Stimulated activated CD4-positive, alpha-beta T cell treated with anti-CD3 and anti-CD28 coated beads, Interleukin-4, amount 100 ng/mL, for 4 hours (primary cell): ENCODE measurements at regions not wholly inside any gene's neighbourhood (a gene's known extent, or its start where the extent isn't known, plus 50 kb on each side); places are given as distances from the start of the nearest gene placed in this dataset.

Experiments
- DNase-seq, 2 experiments: peaks; one replicate each; pipeline ENCODE4 v3.0.0-alpha.2; 2020

DNA sequence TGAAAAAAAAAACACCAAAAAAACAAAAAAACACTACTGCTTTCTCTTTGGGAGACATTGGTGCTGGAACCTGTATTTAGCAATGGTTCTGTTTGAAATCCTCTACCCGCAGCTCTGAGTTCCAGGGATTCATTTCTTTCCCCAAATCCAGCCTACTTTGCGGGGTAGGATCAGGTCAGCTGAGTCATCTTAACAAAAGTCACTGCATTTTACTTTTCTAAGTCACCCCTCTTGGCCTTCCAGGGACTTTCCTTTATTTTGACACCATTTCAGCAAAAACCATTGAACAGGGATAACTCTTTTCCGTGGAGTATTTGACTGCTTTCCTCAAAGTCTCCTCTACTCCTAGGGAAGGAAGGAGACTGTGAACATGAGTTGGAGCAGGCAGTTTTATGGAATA, 837.6 kb downstream of the MAFB start:
- no peak for DNase-seq

DNA sequence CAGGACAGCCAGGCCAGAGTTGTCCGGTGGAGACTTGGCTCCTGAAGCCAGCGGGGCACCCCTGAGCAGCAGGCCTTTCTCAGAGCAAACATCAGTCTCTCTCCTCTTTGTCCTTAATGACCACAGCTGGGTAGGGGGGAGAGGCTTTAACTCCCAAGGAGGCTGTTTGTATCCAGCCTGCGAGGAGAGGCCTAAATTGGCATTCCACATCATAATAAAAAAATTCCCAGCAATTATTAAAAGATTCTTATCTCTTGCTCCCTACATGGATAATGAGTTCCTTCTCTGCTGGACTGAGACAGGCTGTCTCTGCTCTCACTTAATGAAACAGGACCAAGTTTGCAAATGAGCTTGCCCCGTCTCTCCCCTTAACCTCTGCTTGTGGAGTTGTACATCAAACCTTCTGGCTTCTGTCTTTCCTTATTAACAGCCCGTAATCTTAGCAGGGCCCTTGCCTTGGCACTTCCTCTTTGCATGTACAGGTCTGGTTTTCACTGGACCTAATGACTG, 838.2 kb downstream of the MAFB start:
- no peak for DNase-seq

DNA sequence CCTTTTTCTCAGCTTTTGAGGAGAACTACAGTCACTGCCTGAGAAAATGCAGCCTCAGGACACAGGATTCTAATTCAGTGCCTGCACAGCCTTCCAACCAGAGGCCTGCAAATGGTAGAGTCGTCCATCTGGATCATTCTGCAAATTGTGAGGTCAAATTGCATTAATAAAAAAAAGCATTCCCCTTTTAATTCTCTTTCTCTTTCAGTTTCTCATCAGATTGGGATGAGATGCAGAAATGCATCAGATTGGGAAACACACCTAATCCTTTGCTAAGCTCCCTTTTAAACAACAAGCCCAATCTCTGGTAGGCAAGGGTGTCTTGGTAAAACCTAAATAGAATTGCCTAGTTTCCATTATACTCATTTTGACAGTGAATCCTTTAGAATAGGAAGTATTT, 838.8 kb downstream of the MAFB start:
- no peak for DNase-seq

DNA sequence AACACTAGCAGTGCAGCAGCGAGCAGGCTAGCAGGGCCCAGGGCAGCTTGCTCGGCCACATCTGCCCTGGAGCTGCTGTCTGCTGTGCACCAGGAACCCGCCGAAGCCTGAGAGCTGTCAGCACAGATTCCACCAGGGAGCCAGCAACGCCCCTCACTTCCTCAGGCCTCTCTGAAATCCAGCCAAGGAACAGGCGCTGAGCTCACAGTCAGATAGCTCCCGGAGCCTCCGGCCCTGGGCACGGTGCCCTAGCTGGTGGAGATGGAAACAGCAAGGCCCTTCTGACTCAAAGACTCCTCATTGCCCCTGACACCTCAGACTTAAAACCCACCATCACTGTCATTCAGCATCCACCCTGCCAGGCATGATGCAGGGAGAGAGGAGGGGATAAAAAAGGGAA, 839.4 kb downstream of the MAFB start:
- DNase-seq, result no peak

DNA sequence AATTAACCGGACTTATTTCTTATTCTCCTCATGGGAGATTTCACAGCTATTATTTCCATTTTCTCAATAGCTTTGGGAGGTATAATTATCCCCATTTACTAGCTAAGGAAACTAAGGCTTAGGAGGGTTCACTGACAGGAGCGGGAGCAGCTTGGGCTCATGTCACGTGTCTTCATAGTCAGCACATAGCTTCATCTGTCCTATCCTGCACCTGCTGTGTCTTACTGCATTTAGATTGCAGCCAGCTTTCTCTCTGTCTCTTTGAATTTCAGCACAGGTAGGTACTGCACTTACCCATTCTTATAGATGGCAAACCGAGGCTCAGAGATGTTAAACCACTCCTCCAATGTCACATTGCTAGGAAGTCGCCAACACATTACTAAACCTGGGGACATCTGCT, 839.9 kb downstream of the MAFB start:
- no peak for DNase-seq

DNA sequence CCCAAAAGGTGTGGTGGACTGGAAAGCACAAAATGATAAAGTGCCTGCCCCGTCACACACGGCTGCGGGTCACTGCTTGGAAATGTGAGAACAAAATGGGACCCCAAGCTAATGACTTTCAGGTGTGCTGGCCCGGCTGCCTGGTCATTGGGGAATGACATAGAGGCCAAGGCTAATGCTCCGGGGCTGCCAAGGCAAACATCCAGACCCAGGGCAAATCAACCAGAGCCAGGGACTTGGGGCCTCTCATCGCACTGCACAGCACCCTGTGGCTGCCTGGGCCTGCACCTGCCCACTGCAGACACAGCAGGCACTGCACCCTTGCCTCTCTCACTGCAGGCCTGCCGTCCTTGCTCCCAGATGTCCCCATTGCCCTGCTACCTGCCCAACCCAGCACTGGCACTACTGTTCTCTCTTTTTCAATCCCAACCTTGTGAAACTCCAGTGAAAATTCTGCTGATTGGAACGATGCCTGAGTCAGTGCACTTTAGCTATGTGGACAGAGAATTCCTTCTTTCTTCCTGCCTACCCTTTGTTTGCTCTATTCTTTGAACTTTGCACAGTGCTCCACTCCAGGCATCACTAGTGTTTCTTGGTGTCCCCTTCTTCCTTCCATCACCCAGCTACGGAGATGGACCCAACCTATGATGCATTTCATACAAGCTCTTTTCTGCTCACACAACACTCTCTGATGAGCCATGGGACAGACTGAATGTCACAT, 849.5 kb downstream of the MAFB start:
- no peak for DNase-seq

DNA sequence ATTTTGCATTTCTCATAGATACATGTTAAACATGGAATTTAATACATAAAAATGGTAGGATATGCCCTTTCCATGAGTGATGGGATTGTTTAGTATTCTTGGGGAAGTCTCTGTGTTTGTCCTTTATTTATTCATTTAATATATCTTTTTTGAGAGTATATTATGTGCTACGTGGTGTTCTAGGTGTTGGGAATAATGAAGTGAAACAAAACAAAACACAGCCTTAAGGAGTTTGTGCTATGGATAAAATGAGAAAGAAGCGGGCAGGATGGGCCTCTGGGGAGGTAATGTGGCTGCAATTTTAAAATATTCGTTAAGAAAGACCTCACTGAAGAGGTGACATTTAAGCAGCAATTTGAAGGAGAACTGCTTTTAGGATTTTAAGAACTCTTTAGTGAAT, 851.5 kb downstream of the MAFB start:
- DNase-seq, result no peak

DNA sequence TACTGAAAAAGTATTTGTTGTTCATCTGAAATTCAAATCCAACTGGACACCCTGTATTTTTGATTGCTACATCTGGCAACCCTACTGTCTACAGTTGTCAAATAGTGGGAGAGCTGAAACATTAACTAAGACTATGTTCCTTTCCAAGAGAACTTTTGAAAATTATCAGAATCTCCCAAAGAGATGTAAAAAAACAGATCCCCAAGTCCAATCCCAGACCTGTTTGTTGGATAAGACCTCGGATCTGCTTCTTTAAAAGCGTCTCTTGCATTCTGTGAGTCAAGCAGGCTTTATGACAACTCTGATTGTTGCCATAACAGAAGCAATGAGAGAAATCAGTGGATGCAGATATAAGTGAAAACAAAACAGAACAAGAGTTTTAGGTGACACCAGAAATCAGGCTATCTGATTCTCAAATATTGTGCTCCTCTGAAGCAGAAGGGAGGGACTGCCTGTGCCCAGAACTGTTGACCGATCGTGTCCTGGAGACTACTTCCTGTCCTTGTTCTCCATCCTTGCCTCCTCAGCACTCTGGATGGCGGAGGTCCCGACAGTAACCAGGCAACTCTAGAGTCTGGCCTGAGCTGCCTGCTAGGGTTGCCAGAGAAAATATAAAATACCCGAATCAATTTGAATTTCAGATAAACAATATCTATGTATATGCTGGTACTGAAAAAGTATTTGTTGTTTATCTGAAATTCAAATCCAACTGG, 853.8 kb downstream of the MAFB start:
- no peak for DNase-seq

DNA sequence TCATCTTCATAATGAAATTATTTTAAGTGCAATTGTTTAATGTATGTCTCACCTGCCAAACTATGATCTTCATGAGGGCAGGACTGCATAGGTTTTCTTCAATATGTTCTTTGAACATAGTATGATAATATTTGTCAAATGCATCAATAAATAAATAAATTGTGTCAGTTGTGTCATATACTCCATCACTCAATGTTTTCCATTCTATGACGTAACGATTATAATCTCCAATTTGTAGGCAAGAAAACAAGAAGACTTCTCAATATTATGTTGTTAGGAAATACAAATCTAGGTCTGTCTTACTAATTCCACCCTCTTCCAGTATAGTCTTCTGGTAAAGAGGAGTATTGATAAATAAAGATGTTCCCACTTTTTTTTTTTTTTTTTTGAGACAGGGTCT, 858.1 kb downstream of the MAFB start:
- DNase-seq, result no peak

DNA sequence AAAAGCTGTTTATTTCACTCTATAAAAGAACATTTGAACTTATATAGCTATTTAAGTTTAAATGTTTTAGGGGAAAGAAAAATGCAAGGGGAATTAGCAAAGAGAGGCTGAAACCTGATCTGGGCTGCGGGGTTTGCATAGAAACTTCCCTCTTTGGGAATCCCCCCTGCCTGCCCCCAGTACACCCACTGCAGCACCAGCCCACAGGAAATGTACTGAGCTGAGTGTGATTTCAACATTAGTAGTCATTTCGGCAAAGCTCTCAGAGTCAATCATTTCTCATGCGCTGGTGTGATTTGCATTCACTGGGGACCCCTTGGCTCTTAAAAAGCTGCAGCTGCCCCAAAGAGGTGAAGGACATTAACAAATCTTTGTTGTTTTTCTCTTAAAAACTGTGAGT, 859.4 kb downstream of the MAFB start:
- no peak for DNase-seq

DNA sequence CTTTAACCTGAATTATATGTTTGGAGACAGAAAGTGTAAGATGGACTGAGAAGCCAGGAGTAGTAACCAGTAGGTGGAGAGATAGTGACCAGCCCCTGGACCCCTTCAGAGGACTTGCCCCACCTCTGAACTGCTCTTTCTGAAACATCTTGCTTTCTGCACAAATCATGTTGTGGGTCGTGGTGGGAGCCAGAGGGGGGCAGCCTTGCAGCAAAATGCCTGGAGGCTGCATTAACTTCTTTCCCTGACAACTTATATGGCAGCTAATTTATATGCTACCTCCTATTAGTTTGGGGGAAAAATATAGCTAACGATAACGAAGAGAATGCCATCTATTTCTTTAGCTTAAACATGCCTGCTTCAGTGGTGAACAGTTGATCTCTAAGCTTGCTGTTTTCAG, 859.8 kb downstream of the MAFB start:
- no peak for DNase-seq

DNA sequence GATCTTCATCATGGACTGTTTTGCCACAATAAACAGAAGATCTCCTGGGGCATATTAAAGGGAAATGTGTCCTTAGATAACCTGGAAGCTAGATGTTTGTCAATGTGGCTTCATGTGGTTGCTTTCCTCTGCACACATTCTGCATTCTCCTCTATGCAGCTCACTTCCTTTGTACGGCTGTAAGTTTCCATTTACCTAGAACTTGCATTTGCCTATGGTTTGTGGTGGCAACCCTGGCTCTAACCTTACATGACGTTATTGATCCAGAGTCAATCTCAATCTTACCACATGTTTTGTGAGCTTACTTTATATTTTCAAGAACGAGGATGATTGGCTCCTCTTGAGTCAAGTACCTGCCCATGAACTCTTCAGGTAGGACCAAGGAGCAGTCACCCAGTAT, 863.1 kb downstream of the MAFB start:
- no peak for DNase-seq

DNA sequence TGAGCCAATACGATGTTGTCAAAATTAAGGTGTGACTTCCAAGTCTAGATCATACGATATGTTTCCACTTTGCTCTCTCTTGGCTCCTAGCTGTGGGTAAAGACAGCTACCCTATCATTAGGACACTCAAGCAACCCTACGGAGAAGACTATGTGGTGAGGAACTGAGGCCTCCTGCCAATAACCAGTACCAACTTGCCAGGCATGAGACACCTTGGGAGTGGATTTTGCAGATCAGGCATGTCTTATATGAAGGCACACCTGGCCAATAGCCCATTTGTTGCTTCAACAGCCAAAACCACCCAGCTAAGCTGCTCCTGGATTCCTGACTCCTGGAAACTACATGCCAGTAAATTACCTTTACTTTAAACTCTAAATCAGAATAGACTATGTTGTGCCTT, 863.4 kb downstream of the DHX35 start:
- DNase-seq, result no peak

DNA sequence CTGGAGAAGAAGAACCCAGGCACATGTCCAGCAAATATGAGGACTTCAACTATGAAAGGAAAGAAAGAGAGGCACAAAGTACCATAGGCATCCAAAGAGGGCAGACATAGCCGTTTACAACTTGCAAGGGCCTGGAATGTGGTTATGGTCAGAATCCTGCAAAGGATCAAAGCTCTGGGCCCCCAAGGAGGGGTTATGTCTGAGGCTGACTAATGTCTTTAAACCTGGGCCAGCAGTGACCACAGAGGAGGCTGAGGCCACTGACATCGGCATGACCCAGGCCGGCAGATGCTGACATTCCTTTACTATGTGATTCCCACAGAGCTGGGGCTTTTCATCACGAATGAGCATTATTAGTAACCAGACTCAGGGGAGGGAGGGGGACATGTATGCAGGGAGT, 861.1 kb downstream of the DHX35 start:
- no peak for DNase-seq

DNA sequence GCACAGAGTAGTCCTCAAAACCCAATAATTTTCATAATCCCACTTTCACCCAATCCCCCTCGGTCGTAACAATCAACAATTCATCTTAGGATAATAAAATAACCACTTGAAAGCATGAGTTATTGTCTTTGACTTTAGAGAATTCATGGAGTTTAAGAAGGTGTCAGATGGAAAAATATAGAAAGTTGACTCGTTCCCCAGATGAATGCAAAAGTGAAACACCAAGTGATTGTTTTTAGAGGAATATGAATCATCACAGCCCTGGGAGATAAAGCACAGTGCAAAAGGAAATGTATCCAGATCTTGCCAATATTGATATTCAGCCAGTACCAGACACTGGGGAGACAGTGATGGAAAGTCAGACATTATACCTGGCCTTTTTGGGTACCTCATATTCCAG, 860.5 kb downstream of the DHX35 start:
- no peak for DNase-seq

DNA sequence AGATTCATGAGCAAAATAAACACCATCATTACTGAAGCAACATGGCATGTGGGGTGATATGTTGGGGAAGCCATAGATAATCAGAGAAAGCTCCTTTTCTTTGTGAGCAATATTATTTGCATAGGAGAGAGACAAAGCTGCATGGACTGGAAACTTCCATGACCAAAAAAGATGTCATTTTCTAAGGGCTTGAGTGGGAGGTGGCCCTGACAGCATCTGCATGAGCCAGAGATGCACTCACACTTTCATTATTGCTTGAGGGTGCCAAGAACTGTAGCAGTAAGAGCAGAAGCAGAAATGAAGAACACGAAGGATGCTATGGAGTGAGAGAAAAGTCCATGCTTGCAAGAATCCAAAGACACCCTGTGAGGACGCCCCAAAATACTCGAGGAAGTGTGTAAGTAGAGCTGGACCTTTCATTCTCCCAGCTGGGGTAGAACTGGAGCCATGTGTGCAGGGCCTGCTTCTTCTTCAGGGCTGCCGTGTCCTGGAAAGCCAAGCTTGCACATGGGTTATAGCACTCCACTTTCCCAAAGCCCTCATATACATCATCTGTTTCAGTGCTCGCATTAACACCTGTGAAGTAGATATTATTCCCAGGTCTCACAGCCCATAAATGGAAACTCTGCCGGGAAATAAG, 851.2 kb downstream of the DHX35 start:
- DNase-seq, result no peak

DNA sequence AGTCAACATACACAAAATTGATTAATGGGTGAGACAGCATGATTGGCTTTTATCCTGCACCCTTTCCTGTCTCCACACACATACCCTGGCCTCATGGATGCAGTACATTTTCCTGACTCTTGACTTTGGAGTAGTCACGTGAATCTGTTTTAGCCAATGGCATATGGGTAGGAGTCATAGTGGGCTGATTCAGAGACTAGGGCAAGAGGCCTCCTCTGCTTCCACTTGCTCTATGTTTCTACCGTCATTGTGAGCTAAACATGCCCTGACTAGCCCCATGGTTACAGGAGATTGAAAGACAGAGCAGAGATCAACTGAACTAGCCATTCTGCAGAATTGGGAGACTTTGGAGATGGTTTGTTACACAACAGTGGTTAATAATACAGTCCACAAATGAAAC, 850.0 kb downstream of the DHX35 start:
- no peak for DNase-seq

DNA sequence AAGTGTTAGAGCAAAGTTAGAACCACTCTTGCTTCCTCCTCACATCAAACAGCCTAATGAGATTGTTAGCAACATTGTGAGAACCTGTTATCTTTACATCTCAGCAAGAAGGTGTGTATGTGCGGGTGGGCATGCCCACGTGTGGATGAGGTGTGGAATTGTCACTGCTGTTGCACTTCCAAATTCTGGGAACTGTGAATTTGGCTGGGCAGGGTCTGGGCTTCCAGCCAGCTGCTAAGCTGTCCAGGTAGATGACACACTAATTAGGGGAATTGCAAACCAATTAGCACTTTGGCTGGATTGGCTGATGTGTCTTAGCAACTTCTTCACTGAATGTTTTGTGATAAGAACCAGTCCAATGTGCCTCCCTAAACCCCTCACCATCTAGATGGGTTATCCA, 848.2 kb downstream of the DHX35 start:
- DNase-seq, result no peak

DNA sequence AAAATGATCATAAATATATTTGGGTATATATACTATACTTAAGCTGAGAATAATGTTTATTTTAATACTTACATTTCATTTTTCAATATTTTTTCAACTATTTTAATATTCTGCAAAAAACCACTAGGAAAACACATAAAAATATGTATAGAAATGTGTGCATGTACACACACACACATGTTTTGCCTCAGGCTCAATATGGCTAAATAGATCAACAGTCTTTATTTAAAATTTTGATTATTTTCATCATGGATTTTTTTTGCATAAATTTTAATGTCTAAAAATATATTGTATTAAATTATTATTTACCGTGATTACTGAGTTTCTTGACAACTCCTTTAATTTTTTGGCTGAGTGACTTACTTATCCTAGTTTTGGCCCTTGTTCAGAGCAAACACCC, 846.5 kb downstream of the DHX35 start:
- no peak for DNase-seq

DNA sequence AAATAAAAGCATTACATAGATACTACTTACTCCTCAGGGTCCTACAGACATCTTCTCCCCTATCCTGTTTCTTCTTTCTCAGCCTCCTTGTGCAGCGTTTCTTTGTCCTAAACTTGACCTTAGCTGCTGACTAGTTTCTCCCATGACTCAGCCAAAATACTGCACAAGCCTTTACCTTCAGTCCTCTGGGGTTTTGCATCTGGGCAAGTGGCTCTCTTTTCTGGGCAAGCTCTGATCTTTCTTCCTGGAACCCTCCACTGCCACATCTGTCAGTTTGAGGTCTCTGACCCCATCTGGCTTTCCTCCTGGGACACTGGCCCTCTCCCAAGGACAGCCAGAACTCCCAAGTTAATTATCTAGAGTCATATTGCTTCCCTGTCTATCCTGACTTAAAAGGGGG, 838.4 kb downstream of the DHX35 start:
- DNase-seq, result no peak

DNA sequence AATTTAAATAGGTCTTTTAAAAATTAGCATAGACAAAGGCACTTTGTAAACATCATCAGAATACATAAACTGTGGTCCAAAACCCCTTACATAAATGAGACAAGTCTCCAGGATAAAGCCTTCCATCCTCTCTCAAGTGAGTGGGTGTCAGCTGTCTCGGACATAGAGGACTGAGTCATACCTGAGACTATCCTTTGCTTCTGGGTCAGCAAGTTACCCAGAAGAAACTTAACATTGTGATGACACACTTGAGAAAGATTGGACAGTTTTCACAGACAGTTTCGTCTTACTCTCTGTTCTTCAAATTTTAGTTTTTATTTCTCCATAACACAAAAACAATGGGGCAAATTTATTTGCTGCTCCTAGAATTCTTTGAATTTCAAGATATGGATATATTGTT, 838.0 kb downstream of the DHX35 start:
- DNase-seq, result no peak

DNA sequence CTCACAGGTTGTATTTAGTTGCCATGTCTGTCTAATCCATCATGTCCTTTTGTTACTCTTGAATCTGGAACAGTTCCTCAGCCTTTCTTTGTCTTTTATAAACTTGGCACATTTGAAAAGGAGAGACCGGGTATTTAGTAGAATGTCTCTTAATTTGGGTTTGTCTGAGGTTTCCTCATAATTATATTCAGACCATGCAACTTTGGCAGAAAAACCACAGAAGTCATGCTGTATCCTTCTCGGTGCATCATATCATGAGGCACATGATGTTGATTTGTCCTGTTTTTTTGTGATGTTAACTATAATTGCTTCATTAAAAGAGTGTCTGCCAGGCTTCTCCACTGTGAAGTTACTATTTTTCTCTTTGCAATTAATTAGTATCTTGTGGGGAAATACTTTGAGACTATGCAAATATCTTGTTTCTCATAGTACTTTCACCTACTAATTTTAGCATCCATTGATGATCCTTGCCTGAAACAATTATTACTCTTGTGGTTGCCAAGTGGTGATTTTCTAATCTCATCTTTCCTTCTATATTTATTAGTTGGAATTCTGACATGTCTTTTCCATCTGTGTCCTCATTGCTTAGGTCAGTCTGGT, 837.3 kb downstream of the DHX35 start:
- DNase-seq, result no peak

DNA sequence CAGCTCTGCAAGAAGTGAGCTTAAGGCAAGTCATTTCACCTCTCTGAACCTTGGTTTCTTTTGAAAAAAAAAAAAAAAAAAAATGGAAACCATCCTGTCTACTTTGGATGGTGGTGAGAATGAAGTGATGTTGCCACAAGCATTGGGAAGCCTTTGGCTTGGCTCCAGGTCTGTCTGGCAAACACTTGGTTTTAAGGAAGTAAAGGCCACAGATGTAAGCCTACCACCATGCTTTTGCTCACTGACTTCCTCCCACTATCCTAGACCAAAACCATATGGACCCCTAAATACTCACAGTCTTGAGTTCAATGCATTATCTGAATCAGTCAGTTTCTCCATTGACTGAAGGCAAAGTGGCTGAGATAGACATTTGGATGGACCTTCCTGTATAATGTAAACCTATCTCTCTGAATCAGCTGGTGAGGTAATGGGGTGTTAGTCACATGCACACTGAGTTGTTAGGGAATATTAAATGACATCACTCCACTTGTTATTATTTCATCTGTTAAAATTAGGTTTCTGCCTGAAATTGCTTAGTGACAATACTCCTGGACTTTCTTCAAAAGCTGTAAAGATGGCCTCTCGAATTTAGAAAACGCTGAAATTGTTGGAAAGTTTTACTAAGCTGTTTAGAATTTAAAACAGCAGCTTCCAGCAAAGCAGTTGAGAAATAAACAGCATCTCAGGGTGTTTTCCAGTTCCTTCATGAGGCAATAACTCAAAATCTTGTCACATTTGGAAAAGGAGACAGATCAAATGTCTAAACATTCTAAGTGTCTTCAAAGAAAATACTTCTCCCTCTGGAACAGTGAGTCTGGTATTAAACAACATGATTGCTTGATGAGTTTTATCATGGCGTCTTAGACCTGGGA, 833.5 kb downstream of the DHX35 start:
- DNase-seq, result no peak
